GM10266 (cell line): ENCODE measurements at regions not wholly inside any gene's neighbourhood (a gene's known extent, or its start where the extent isn't known, plus 50 kb on each side); places are given as distances from the start of the nearest gene placed in this dataset.

ENCODE experiments used
- DNase-seq: peaks from one replicate; pipeline ENCODE4 v3.0.0; 2012; ENCODE audit errors: extremely low spot score
- CTCF ChIP-seq: IDR thresholded peaks from 2 replicates; pipeline ENCODE4 v1.5.1; 2012; ENCODE audit warnings: mild to moderate bottlenecking, low read depth; ENCODE audit not compliant: control insufficient read depth, insufficient read depth; ENCODE audit errors: missing control alignments

- TF ChIP-seq CTCF: no peak
- DNase-seq: no peak
These were observed 57.6 kb upstream of the GRAMD2B start for GRCh38 chr5:126365446-126366198.

GRCh38 chr5:126366199-126366560 lies 57.0 kb upstream of the GRAMD2B start:
- no peak for DNase-seq
- no peak for TF ChIP-seq CTCF

GRCh38 chr5:126368239-126368812 lies 54.9 kb upstream of the GRAMD2B start:
- no peak for DNase-seq
- TF ChIP-seq CTCF: no peak

GRCh38 chr5:126369083-126369482 lies 54.1 kb upstream of the GRAMD2B start:
- TF ChIP-seq CTCF: no peak
- no peak for DNase-seq

- no peak for TF ChIP-seq CTCF
- DNase-seq: no peak
These were observed 53.0 kb upstream of the GRAMD2B start for GRCh38 chr5:126369995-126370731.

GRCh38 chr5:126370796-126371718 lies 52.2 kb upstream of the GRAMD2B start:
- no peak for DNase-seq
- TF ChIP-seq CTCF: no peak
